H9 (cell line): ENCODE measurements at regions not wholly inside any gene's neighbourhood (a gene's known extent, or its start where the extent isn't known, plus 50 kb on each side); places are given as distances from the start of the nearest gene placed in this dataset.

Source experiments
- DNase-seq: peaks from one replicate; pipeline ENCODE4 v3.0.0-alpha.2; 2017
- H2AFZ ChIP-seq: one replicate; pipeline ENCODE4 v1.6.1; 2013; ENCODE audit warnings: mild to moderate bottlenecking, low read length, control low read depth, moderate library complexity
- H2AK5ac ChIP-seq: 2 replicates; pipeline ENCODE4 v1.6.1; 2013; ENCODE audit warnings: low read length, control low read depth, mixed read lengths; ENCODE audit not compliant: insufficient read length
- H2BK120ac ChIP-seq: one replicate; pipeline ENCODE4 v1.6.1; 2013; ENCODE audit warnings: low read depth, mild to moderate bottlenecking, low read length, control low read depth, inconsistent platforms; ENCODE audit not compliant: poor library complexity, severe bottlenecking
- H2BK12ac ChIP-seq: 2 replicates; pipeline ENCODE4 v1.6.1; 2013; ENCODE audit warnings: low read length, control low read depth, mixed read lengths, low read depth; ENCODE audit not compliant: insufficient read length
- H2BK15ac ChIP-seq: 2 replicates; pipeline ENCODE4 v1.6.1; 2013; ENCODE audit warnings: low read depth, low read length, control low read depth
- H2BK20ac ChIP-seq: one replicate; pipeline ENCODE4 v1.6.1; 2013; ENCODE audit warnings: low read depth, mild to moderate bottlenecking, low read length, control low read depth, inconsistent platforms; ENCODE audit not compliant: poor library complexity, severe bottlenecking
- H2BK5ac ChIP-seq: 2 replicates; pipeline ENCODE4 v1.6.1; 2013; ENCODE audit warnings: low read length, control low read depth, mixed read lengths; ENCODE audit not compliant: insufficient read length
- H3K14ac ChIP-seq: 2 replicates; pipeline ENCODE4 v1.6.1; 2013; ENCODE audit warnings: low read length, control low read depth; ENCODE audit not compliant: insufficient read depth
- H3K18ac ChIP-seq: 2 replicates; pipeline ENCODE4 v1.6.1; 2013; ENCODE audit warnings: low read depth, mild to moderate bottlenecking, mixed read lengths, low read length, control low read depth; ENCODE audit not compliant: insufficient read length
- H3K23ac ChIP-seq: 2 replicates; pipeline ENCODE4 v1.6.1; 2013; ENCODE audit warnings: low read length, control low read depth, mixed read lengths, low read depth; ENCODE audit not compliant: insufficient read length
- H3K23me2 ChIP-seq: 2 replicates; pipeline ENCODE4 v1.6.1; 2013; ENCODE audit warnings: low read depth, mild to moderate bottlenecking, mixed read lengths, low read length, control low read depth; ENCODE audit not compliant: insufficient read length, poor library complexity, severe bottlenecking
- H3K27ac ChIP-seq: 2 replicates; pipeline ENCODE4 v1.5.1; 2013; ENCODE audit warnings: low read length, control low read depth, mixed read lengths, low read depth; ENCODE audit not compliant: insufficient read length
- H3K27me3 ChIP-seq: 2 replicates; pipeline ENCODE4 v1.6.1; 2013; ENCODE audit warnings: low read length, control low read depth, inconsistent platforms; ENCODE audit not compliant: insufficient read depth
- H3K4ac ChIP-seq: 2 replicates; pipeline ENCODE4 v1.6.1; 2013; ENCODE audit warnings: low read depth, mild to moderate bottlenecking, control low read depth, inconsistent platforms, low read length, moderate library complexity
- H3K4me1 ChIP-seq: 2 replicates; pipeline ENCODE4 v1.6.1; 2013; ENCODE audit warnings: low read length, control low read depth, inconsistent platforms; ENCODE audit not compliant: insufficient read depth
- H3K4me2 ChIP-seq: 2 replicates; pipeline ENCODE4 v1.6.1; 2013; ENCODE audit warnings: low read length, control low read depth, mixed read lengths; ENCODE audit not compliant: insufficient read length, insufficient read depth
- H3K56ac ChIP-seq: 2 replicates; pipeline ENCODE4 v1.6.1; 2013; ENCODE audit warnings: low read depth, mild to moderate bottlenecking, mixed read lengths, low read length, control low read depth; ENCODE audit not compliant: insufficient read length
- H3K79me1 ChIP-seq: 2 replicates; pipeline ENCODE4 v1.6.1; 2013; ENCODE audit warnings: low read depth, mild to moderate bottlenecking, moderate library complexity, low read length, control low read depth, inconsistent platforms; ENCODE audit not compliant: insufficient read depth, poor library complexity, severe bottlenecking
- H3K79me2 ChIP-seq: 2 replicates; pipeline ENCODE4 v1.6.1; 2013; ENCODE audit warnings: low read length, control low read depth, inconsistent platforms; ENCODE audit not compliant: insufficient read depth
- H3K9ac ChIP-seq: 2 replicates; pipeline ENCODE4 v1.6.1; 2013; ENCODE audit warnings: low read length, control low read depth, mixed read lengths; ENCODE audit not compliant: insufficient read length; ENCODE audit errors: extremely low read depth
- H3K9me3 ChIP-seq: one replicate; pipeline ENCODE4 v1.6.1; 2013; ENCODE audit warnings: low read depth, low read length, inconsistent platforms; ENCODE audit not compliant: control insufficient read depth
- H3T11ph ChIP-seq: one replicate; pipeline ENCODE4 v1.6.1; 2013; ENCODE audit warnings: mild to moderate bottlenecking, low read length, control low read depth, inconsistent platforms
- H4K20me1 ChIP-seq: one replicate; pipeline ENCODE4 v1.6.1; 2013; ENCODE audit not compliant: control insufficient read depth, insufficient read length, insufficient read depth
- H4K5ac ChIP-seq: 2 replicates; pipeline ENCODE4 v1.6.1; 2013; ENCODE audit warnings: low read depth, mild to moderate bottlenecking, mixed read lengths, low read length, control low read depth; ENCODE audit not compliant: insufficient read length
- H4K8ac ChIP-seq: replicated peaks from 2 replicates; pipeline ENCODE4 v1.6.1; 2013; ENCODE audit warnings: low read length, control low read depth, mixed read lengths, low read depth; ENCODE audit not compliant: insufficient read length
- H4K91ac ChIP-seq: 2 replicates; pipeline ENCODE4 v1.6.1; 2013; ENCODE audit warnings: low read depth, mild to moderate bottlenecking, moderate library complexity, mixed read lengths, low read length, control low read depth; ENCODE audit not compliant: insufficient read length
- H3K27ac Mint-ChIP-seq, 3 experiments: 2 replicates in 2 of 3; 3 replicates in 1 of 3; pipeline ENCODE4 v1.8.0; 2020 to 2021; ENCODE audit warnings: mixed read lengths in 3 of 3, mild to moderate bottlenecking in 1 of 3, moderate library complexity in 1 of 3
- H3K27me3 Mint-ChIP-seq: 2 replicates; pipeline ENCODE4 v1.8.0; 2021; ENCODE audit warnings: low read depth, mild to moderate bottlenecking, moderate library complexity, mixed read lengths
- H3K36me3 Mint-ChIP-seq, 3 experiments: 2 replicates in 2 of 3; 3 replicates in 1 of 3; pipeline ENCODE4 v1.8.0; 2020 to 2021; ENCODE audit warnings: low read depth in 3 of 3, mixed read lengths in 3 of 3; ENCODE audit not compliant: insufficient read depth in 1 of 3
- H3K4me1 Mint-ChIP-seq, 2 experiments: 2 replicates each; pipeline ENCODE4 v1.8.0; 2020; ENCODE audit warnings: mixed read lengths in 2 of 2
- H3K4me3 Mint-ChIP-seq, 2 experiments: 2 replicates in 1 of 2; 3 replicates in 1 of 2; pipeline ENCODE4 v1.8.0; 2020 to 2021; ENCODE audit warnings: mild to moderate bottlenecking in 2 of 2, mixed read lengths in 2 of 2, moderate library complexity in 1 of 2
- H3K9me3 Mint-ChIP-seq, 2 experiments: 2 replicates in 1 of 2; 3 replicates in 1 of 2; pipeline ENCODE4 v1.8.0; 2020; ENCODE audit warnings: mild to moderate bottlenecking in 2 of 2, mixed read lengths in 2 of 2, moderate library complexity in 1 of 2
- CTCF ChIP-seq: fragments of 200-600 bp; sonication (generic); conservative IDR thresholded peaks from 3 replicates; pipeline ENCODE4 v1.8.0; 2021; ENCODE audit warnings: antibody characterized with exemption, mild to moderate bottlenecking
- WGBS: extraction: QIAGEN DNeasy Blood & Tissue Kit; methylation state at CpG from one replicate; pipeline ENCODE4 v1.1.7; 2013; ENCODE audit warnings: missing lambda C conversion rate, low lambda C conversion rate, mixed read lengths; ENCODE audit not compliant: insufficient read length; ENCODE audit errors: extremely low coverage; 5-methylcytosine and 5-hydroxymethylcytosine counted together

- no peak overlapping the region for H3K14ac ChIP-seq
- Mint-ChIP-seq H3K27ac (no peak overlapping the region), H3K36me3 (no peaks in the 10 kb centered on the region), H3K9me3 (no peaks in the 10 kb centered on the region), H3K4me3 (no peak overlapping the region), H3K27me3 (no peaks in the 10 kb centered on the region; the same call in 1 of the 2 replicates), H3K4me1 (no peaks in the 10 kb centered on the region)
- H4K5ac ChIP-seq = no peak overlapping the region
- no peaks in the 10 kb centered on the region for H3K79me1 ChIP-seq
- DNase-seq = no peak
- H2AFZ ChIP-seq = no peak overlapping the region
- no peak overlapping the region for H2BK12ac ChIP-seq
- no peak overlapping the region for H3K4me2 ChIP-seq
- no peaks in the 10 kb centered on the region for H3K23me2 ChIP-seq
- no peaks in the 10 kb centered on the region for H3K4me1 ChIP-seq
- no peak overlapping the region for H2BK120ac ChIP-seq
- H3K23ac ChIP-seq = no peak overlapping the region
- no peak overlapping the region for H3K27ac ChIP-seq
- no peaks in the 10 kb centered on the region for H3K9me3 ChIP-seq
- H4K91ac ChIP-seq = no peak overlapping the region
- H2BK20ac ChIP-seq = no peak overlapping the region
- H2AK5ac ChIP-seq = no peak overlapping the region
- no peaks in the 10 kb centered on the region for H3K27me3 ChIP-seq
- H2BK5ac ChIP-seq = no peak overlapping the region
- no peak overlapping the region for H3K4ac ChIP-seq
- no peak overlapping the region for H4K8ac ChIP-seq
- TF ChIP-seq CTCF = no peak
- no peak overlapping the region for H3K18ac ChIP-seq
- H3T11ph ChIP-seq = no peak overlapping the region
- H3K79me2 ChIP-seq = no peaks in the 10 kb centered on the region
- H2BK15ac ChIP-seq = no peak overlapping the region
- WGBS = no CpG with 5 or more reads among the region's 2 CpGs
- no peak overlapping the region for H3K9ac ChIP-seq
- H4K20me1 ChIP-seq = no peaks in the 10 kb centered on the region
- H3K56ac ChIP-seq = no peak overlapping the region
These were observed 539.8 kb downstream of the PTPRC start for GRCh38 chr1:199178646-199179045.
